GM21360 (cell line): ENCODE measurements at regions not wholly inside any gene's neighbourhood (a gene's known extent, or its start where the extent isn't known, plus 50 kb on each side); places are given as distances from the start of the nearest gene placed in this dataset.

Source experiments
- ATAC-seq: cut with Tn5 transposase; IDR thresholded peaks from one replicate; pipeline ENCODE4 v1.9.1; 2021; ENCODE audit warnings: mild to moderate bottlenecking, moderate library complexity; ENCODE audit not compliant: unreplicated experiment

- no peak for ATAC-seq
Measured at GRCh38 chr12:114902665-114903064, 218.7 kb upstream of the TBX3 start.

- ATAC-seq, result no peak
Measured at GRCh38 chr12:114901316-114901715, 217.3 kb upstream of the TBX3 start.

GRCh38 chr12:114898159-114898558, 214.2 kb upstream of the TBX3 start:
- ATAC-seq, result no peak

GRCh38 chr12:114895827-114896226, 211.9 kb upstream of the TBX3 start:
- ATAC-seq, result no peak

- no peak for ATAC-seq
Measured at GRCh38 chr12:114895081-114895480, 211.1 kb upstream of the TBX3 start.

GRCh38 chr12:114894076-114894475, 210.1 kb upstream of the TBX3 start:
- no peak for ATAC-seq

- no peak for ATAC-seq
Measured at GRCh38 chr12:114888928-114889584, 205.1 kb upstream of the TBX3 start.

- ATAC-seq, result no peak
Measured at GRCh38 chr12:114888448-114888847, 204.5 kb upstream of the TBX3 start.

GRCh38 chr12:114885501-114885900, 201.5 kb upstream of the TBX3 start:
- no peak for ATAC-seq

GRCh38 chr12:114884575-114884974, 200.6 kb upstream of the TBX3 start:
- no peak for ATAC-seq

- ATAC-seq, result no peak
Measured at GRCh38 chr12:114882083-114882482, 198.1 kb upstream of the TBX3 start.

GRCh38 chr12:114879354-114879753, 195.4 kb upstream of the TBX3 start:
- ATAC-seq, result no peak

GRCh38 chr12:114878781-114879180, 194.8 kb upstream of the TBX3 start:
- ATAC-seq, result no peak

- no peak for ATAC-seq
Measured at GRCh38 chr12:114876968-114877680, 193.1 kb upstream of the TBX3 start.

- ATAC-seq, result no peak
Measured at GRCh38 chr12:114875313-114875712, 191.3 kb upstream of the TBX3 start.

GRCh38 chr12:114873656-114874055, 189.7 kb upstream of the TBX3 start:
- ATAC-seq, result no peak

- ATAC-seq, result no peak
Measured at GRCh38 chr12:114868995-114869834, 185.2 kb upstream of the TBX3 start.

- ATAC-seq, result no peak
Measured at GRCh38 chr12:114866331-114866730, 182.4 kb upstream of the TBX3 start.

GRCh38 chr12:114864837-114865551, 181.0 kb upstream of the TBX3 start:
- no peak for ATAC-seq

GRCh38 chr12:114863911-114864310, 179.9 kb upstream of the TBX3 start:
- no peak for ATAC-seq

GRCh38 chr12:114860969-114861368, 177.0 kb upstream of the TBX3 start:
- ATAC-seq, result no peak
